ENCODE measurements at regions not wholly inside any gene's neighbourhood (a gene's known extent, or its start where the extent isn't known, plus 50 kb on each side); places are given as distances from the start of the nearest gene placed in this dataset.
A peak's percentile ranks its signal among the peaks of the same experiment; 100 is the strongest.

DNA sequence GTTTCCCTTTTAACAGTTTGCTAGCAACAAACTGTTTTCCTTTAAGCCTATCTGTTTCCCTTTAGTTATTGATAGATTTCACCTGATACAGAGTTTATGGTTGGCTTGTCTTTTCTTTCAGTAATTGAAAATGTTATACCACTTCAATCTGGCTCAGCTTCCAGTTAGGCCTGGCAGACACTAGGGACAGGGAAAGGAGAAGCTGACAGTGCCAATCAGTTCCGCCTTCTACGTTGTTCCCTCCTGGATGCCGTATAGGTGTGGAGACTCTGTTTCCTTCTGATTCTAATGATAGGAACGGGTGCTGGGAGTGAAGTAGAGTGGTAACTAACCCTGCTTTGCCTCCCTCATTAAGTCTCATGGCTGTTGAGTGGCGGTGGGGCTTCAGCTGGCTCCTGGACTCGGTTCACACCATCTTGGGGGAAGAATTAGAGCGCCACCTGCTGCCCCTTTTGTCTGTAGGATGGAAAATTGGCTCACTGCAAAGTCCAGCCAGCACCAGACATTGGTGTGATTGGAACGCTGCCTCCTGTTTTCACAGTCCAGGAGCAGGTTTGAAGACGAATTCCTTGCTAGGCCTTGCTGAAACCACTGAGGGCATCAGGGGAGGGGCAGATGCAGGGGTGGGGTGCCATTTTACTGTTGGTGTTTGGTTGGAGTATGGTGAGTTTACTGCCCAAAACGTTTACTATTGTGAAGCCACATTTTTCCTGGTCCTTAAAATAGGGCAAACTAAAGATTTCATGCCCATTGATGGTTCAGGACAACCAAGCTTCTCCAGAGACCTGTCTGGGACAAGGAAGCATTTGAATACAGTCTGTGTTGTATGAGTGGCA lies 1729.5 kb downstream of the GRIK2 start:
- Mint-ChIP-seq H3K4me3 (no peak overlapping the region), H3K36me3 (no peaks in the 10 kb centered on the region), H3K27me3 (ENCODE audit: low read depth) (no peaks in the 10 kb centered on the region), H3K27ac (no peak overlapping the region), H3K9me3 (no peaks in the 10 kb centered on the region), H3K4me1 (peaks cover 2% of the 10 kb centered on the region)
- TF ChIP-seq, protein P1, sequence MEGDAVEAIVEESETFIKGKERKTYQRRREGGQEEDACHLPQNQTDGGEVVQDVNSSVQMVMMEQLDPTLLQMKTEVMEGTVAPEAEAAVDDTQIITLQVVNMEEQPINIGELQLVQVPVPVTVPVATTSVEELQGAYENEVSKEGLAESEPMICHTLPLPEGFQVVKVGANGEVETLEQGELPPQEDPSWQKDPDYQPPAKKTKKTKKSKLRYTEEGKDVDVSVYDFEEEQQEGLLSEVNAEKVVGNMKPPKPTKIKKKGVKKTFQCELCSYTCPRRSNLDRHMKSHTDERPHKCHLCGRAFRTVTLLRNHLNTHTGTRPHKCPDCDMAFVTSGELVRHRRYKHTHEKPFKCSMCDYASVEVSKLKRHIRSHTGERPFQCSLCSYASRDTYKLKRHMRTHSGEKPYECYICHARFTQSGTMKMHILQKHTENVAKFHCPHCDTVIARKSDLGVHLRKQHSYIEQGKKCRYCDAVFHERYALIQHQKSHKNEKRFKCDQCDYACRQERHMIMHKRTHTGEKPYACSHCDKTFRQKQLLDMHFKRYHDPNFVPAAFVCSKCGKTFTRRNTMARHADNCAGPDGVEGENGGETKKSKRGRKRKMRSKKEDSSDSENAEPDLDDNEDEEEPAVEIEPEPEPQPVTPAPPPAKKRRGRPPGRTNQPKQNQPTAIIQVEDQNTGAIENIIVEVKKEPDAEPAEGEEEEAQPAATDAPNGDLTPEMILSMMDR (IDR thresholded peaks at IDR 0.05; ENCODE audit: unreplicated experiment) = peak; percentile 55
- peak; percentile 52 to 82 for DNase-seq (ENCODE audit: low spot score in 2 of 2, unreplicated experiment in 2 of 2)

DNA sequence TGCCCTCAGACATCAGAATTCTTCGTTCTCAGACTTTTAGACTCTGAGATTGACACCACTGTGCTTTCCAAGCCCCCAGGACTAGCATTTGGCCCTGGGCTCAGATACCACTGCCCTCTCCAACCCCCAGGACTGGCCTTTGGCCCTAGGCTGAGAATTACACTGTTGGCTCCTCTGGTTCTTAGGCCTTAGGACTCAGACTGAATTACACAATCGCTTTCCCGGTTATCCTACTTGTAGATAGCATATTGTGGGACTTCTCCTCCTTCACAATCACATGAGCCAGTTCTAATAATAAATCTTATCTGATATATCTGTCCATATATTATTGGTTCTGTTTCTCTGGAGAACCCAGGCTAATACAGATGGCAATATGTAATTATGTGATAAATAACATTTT lies 1725.5 kb downstream of the GRIK2 start:
- DNase-seq (ENCODE audit: low spot score in 2 of 2, unreplicated experiment in 2 of 2) = no peak
- Mint-ChIP-seq H3K4me3 (no peak overlapping the region), H3K27me3 (ENCODE audit: low read depth) (no peaks in the 10 kb centered on the region), H3K9me3 (peaks cover 10% of the 10 kb centered on the region), H3K4me1 (peaks cover 2% of the 10 kb centered on the region), H3K36me3 (no peaks in the 10 kb centered on the region), H3K27ac (no peak overlapping the region)
- TF ChIP-seq, protein P1 (IDR thresholded peaks at IDR 0.05; ENCODE audit: unreplicated experiment) = no peak

GRCh38 chr6:103114582-103114981 lies 1721.1 kb downstream of the GRIK2 start:
- Mint-ChIP-seq H3K4me3 (no peak overlapping the region), H3K4me1 (no peaks in the 10 kb centered on the region), H3K27ac (no peak overlapping the region), H3K27me3 (ENCODE audit: low read depth) (no peaks in the 10 kb centered on the region), H3K36me3 (no peaks in the 10 kb centered on the region), H3K9me3 (peaks cover 13% of the 10 kb centered on the region)
- TF ChIP-seq, protein P1 (IDR thresholded peaks at IDR 0.05; ENCODE audit: unreplicated experiment) = no peak
- no peak for DNase-seq (ENCODE audit: low spot score in 2 of 2, unreplicated experiment in 2 of 2)

DNA sequence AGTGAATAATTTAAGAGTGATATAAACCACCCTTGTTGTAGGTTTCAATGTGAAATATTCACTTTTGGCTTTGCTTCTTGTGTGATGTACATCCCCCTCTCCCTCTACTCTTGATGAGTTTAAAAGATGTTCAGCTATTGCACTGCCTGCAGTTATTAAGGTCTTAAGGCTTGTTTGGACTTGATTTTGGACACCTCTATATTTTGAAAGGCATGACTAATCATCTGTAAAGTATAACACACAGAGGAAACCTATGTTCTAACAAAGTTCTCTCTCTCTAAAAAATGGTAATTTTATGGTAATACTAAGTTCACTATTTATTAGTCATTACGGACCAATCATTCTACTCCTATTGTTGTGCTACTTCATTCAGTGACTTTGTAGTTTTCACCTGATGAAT lies 1719.9 kb downstream of the GRIK2 start:
- H3K9me3 Mint-ChIP-seq = peaks cover 14% of the 10 kb centered on the region
- H3K4me3 Mint-ChIP-seq = no peak overlapping the region
- H3K27ac Mint-ChIP-seq = no peak overlapping the region
- H3K27me3 Mint-ChIP-seq (ENCODE audit: low read depth) = no peaks in the 10 kb centered on the region
- H3K36me3 Mint-ChIP-seq = no peaks in the 10 kb centered on the region
- TF ChIP-seq, protein P1 (IDR thresholded peaks at IDR 0.05; ENCODE audit: unreplicated experiment) = no peak
- no peaks in the 10 kb centered on the region for H3K4me1 Mint-ChIP-seq
- no peak for DNase-seq (ENCODE audit: low spot score in 2 of 2, unreplicated experiment in 2 of 2)

GRCh38 chr6:103107985-103108384 lies 1714.5 kb downstream of the GRIK2 start:
- peaks cover 6% of the 10 kb centered on the region for H3K4me1 Mint-ChIP-seq
- H3K36me3 Mint-ChIP-seq = no peaks in the 10 kb centered on the region
- TF ChIP-seq, protein P1 (IDR thresholded peaks at IDR 0.05; ENCODE audit: unreplicated experiment) = no peak
- no peaks in the 10 kb centered on the region for H3K27me3 Mint-ChIP-seq (ENCODE audit: low read depth)
- H3K9me3 Mint-ChIP-seq = peaks cover 6% of the 10 kb centered on the region
- no peak overlapping the region for H3K4me3 Mint-ChIP-seq
- H3K27ac Mint-ChIP-seq = no peak overlapping the region
- DNase-seq (ENCODE audit: low spot score in 2 of 2, unreplicated experiment in 2 of 2) = no peak
